BLaER1 (cell line): ENCODE measurements at regions not wholly inside any gene's neighbourhood (a gene's known extent, or its start where the extent isn't known, plus 50 kb on each side); places are given as distances from the start of the nearest gene placed in this dataset.

ENCODE experiments used
- H3K27ac ChIP-seq: shearing (Covaris generic); formaldehyde crosslinking; 2 replicates; pipeline ENCODE4 v1.8.1; 2022
- H3K27me3 ChIP-seq: shearing (Covaris generic); formaldehyde crosslinking; 2 replicates; pipeline ENCODE4 v1.8.1; 2022
- H3K36me3 ChIP-seq: shearing (Covaris generic); formaldehyde crosslinking; 2 replicates; pipeline ENCODE4 v1.8.1; 2022
- H3K4me1 ChIP-seq: shearing (Covaris generic); formaldehyde crosslinking; 2 replicates; pipeline ENCODE4 v1.8.1; 2022
- H3K4me2 ChIP-seq: shearing (Covaris generic); formaldehyde crosslinking; 2 replicates; pipeline ENCODE4 v1.8.1; 2022
- H3K4me3 ChIP-seq: shearing (Covaris generic); formaldehyde crosslinking; 2 replicates; pipeline ENCODE4 v1.8.1; 2022
- H3K9ac ChIP-seq: shearing (Covaris generic); formaldehyde crosslinking; 2 replicates; pipeline ENCODE4 v1.8.1; 2022
- H3K9me3 ChIP-seq: shearing (Covaris generic); formaldehyde crosslinking; 2 replicates; pipeline ENCODE4 v1.8.1; 2022
- H4K20me1 ChIP-seq: shearing (Covaris generic); formaldehyde crosslinking; 2 replicates; pipeline ENCODE4 v1.8.1; 2022
- Cebpa-rat ChIP-seq: shearing (Covaris generic); IDR thresholded peaks from 2 replicates; pipeline ENCODE4 v1.8.1; 2022

DNA sequence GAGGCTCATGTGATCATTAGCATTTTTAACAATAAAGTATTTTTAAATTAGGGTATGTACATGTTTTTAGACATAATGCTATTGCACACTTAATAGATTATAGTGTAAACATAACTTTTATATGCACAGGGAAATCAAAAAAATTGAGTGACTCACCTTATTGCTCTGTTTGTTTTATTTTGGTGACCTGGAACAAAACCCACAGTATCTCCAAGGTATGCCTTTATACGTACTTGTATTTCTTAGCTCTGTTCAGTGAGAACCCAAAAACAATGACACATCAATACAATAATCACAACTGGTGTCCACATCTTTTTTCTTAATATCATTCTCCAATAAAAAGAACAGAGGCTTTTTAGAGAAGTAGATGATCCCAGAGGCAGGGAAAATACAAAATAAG is 112.2 kb downstream of the CYB561 start:
- no peak for TF ChIP-seq Cebpa-rat
- no peak overlapping the region for H3K9ac ChIP-seq
- no peaks in the 10 kb centered on the region for H3K36me3 ChIP-seq

GRCh38 chr17:63335831-63336230 is 110.3 kb downstream of the CYB561 start:
- Histone ChIP-seq H3K27me3 (no peaks in the 10 kb centered on the region), H3K9ac (no peak overlapping the region), H3K4me2 (no peak overlapping the region), H3K27ac (no peak overlapping the region), H3K4me3 (no peak overlapping the region), H4K20me1 (no peaks in the 10 kb centered on the region), H3K36me3 (peaks cover 4% of the 10 kb centered on the region; the same call in 1 of the 2 replicates), H3K4me1 (peaks cover 17% of the 10 kb centered on the region), H3K9me3 (no peaks in the 10 kb centered on the region)
- TF ChIP-seq Cebpa-rat, result no peak

More for the DNA sequence above, 112.2 kb downstream of the CYB561 start:
- Histone ChIP-seq H3K9me3 (no peaks in the 10 kb centered on the region), H3K27ac (no peak overlapping the region), H3K27me3 (no peaks in the 10 kb centered on the region), H3K4me1 (peaks cover 17% of the 10 kb centered on the region), H3K4me3 (no peak overlapping the region), H4K20me1 (no peaks in the 10 kb centered on the region), H3K4me2 (no peak overlapping the region)

DNA sequence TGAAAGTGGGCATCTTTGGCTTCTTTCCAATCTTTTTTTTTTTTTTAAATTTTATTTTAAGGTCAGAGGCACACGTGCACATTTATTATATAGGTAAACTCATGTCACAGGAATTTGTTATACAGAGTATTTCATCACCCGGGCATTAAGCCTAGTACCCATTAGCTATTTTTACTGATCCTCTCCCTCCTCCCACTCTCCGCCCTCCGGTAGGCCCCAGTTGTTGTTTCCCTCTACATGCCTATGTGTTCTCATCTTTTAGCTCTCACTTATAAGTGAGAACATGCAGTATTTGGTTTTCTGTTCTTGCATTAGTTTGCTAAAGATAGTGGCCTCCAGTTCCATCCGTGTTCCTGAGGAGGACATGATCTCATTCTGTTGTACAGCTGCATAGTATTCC is 108.5 kb downstream of the CYB561 start:
- TF ChIP-seq Cebpa-rat, result no peak
- H3K9me3 ChIP-seq, result no peaks in the 10 kb centered on the region
- peaks cover 4% of the 10 kb centered on the region; the same call in 1 of the 2 replicates for H3K36me3 ChIP-seq
- no peak overlapping the region for H3K4me2 ChIP-seq
- H3K9ac ChIP-seq, result no peak overlapping the region
- H3K4me3 ChIP-seq, result no peak overlapping the region
- no peak overlapping the region for H3K27ac ChIP-seq
- peaks cover 17% of the 10 kb centered on the region for H3K4me1 ChIP-seq
- H3K27me3 ChIP-seq, result no peaks in the 10 kb centered on the region
- no peaks in the 10 kb centered on the region for H4K20me1 ChIP-seq

- no peak overlapping the region for H3K4me2 ChIP-seq
- H3K9me3 ChIP-seq, result no peaks in the 10 kb centered on the region
- TF ChIP-seq Cebpa-rat, result no peak
- peaks cover 4% of the 10 kb centered on the region; the same call in 1 of the 2 replicates for H3K36me3 ChIP-seq
- H3K27me3 ChIP-seq, result no peaks in the 10 kb centered on the region
- H3K9ac ChIP-seq, result no peak overlapping the region
- no peaks in the 10 kb centered on the region for H4K20me1 ChIP-seq
- H3K4me1 ChIP-seq, result peaks cover 17% of the 10 kb centered on the region
- H3K27ac ChIP-seq, result no peak overlapping the region
- no peak overlapping the region for H3K4me3 ChIP-seq
Measured at GRCh38 chr17:63338272-63338671, 107.8 kb downstream of the CYB561 start.

- Histone ChIP-seq H3K9ac (no peak overlapping the region), H3K36me3 (peaks cover 8% of the 10 kb centered on the region; the same call in 1 of the 2 replicates), H4K20me1 (no peaks in the 10 kb centered on the region), H3K27ac (no peak overlapping the region), H3K4me1 (peaks cover 9% of the 10 kb centered on the region), H3K4me3 (no peak overlapping the region), H3K27me3 (no peaks in the 10 kb centered on the region), H3K9me3 (no peaks in the 10 kb centered on the region), H3K4me2 (no peak overlapping the region)
- no peak for TF ChIP-seq Cebpa-rat
Measured at GRCh38 chr17:63341276-63341675, 104.8 kb downstream of the CYB561 start.

DNA sequence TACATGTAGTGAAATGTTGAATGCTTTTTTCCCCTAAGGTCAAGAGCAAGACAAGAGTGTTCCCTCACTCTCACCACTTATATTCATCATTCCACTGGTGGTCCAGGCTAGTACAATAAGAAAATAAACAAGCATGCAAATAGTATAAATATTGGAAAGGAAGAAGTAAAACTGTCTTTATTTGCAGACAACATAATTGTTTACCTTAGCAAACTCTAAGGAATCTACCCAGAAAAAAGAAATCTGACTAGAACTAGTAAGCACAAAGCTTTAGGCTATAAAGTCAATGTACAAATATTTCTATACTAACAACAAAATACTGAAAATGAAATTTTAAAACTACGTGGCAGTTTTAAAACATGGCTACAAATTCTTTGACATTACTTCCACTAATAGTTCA is 101.7 kb downstream of the CYB561 start:
- H3K4me2 ChIP-seq, result no peak overlapping the region
- no peak overlapping the region for H3K9ac ChIP-seq
- no peaks in the 10 kb centered on the region for H3K9me3 ChIP-seq
- no peak overlapping the region for H3K27ac ChIP-seq
- H3K27me3 ChIP-seq, result no peaks in the 10 kb centered on the region
- TF ChIP-seq Cebpa-rat, result no peak
- no peaks in the 10 kb centered on the region for H3K4me1 ChIP-seq
- peaks cover 8% of the 10 kb centered on the region; the same call in 1 of the 2 replicates for H3K36me3 ChIP-seq
- H4K20me1 ChIP-seq, result no peaks in the 10 kb centered on the region
- H3K4me3 ChIP-seq, result no peak overlapping the region

DNA sequence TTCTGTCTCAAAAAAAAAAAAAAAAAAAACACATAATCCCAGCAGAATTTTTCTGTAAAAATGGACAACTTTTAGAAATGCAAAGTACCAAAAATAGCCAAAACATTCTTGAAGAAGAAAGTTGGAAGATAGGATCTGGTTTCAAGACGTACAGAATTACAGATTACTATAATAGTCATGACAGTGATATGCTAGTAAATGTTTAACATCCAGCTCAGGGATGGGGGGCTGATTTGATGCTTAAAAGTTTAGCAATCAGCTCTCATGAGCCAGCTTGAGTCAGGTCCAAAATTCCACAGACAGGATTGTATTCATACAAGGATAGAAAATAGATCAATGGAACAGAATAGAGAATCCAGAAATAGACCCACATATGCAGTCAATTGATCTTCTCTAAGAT is 100.5 kb downstream of the CYB561 start:
- no peaks in the 10 kb centered on the region for H3K9me3 ChIP-seq
- H3K27ac ChIP-seq, result no peak overlapping the region
- TF ChIP-seq Cebpa-rat, result no peak
- no peaks in the 10 kb centered on the region for H4K20me1 ChIP-seq
- H3K36me3 ChIP-seq, result peaks cover 4% of the 10 kb centered on the region; the same call in 1 of the 2 replicates
- no peak overlapping the region for H3K9ac ChIP-seq
- no peak overlapping the region for H3K4me3 ChIP-seq
- no peaks in the 10 kb centered on the region for H3K27me3 ChIP-seq
- H3K4me2 ChIP-seq, result no peak overlapping the region
- no peaks in the 10 kb centered on the region for H3K4me1 ChIP-seq

GRCh38 chr17:63347475-63347874 is 98.6 kb downstream of the CYB561 start:
- TF ChIP-seq Cebpa-rat, result no peak
- Histone ChIP-seq H3K36me3 (peaks cover 4% of the 10 kb centered on the region; the same call in 1 of the 2 replicates), H3K9ac (no peak overlapping the region)

DNA sequence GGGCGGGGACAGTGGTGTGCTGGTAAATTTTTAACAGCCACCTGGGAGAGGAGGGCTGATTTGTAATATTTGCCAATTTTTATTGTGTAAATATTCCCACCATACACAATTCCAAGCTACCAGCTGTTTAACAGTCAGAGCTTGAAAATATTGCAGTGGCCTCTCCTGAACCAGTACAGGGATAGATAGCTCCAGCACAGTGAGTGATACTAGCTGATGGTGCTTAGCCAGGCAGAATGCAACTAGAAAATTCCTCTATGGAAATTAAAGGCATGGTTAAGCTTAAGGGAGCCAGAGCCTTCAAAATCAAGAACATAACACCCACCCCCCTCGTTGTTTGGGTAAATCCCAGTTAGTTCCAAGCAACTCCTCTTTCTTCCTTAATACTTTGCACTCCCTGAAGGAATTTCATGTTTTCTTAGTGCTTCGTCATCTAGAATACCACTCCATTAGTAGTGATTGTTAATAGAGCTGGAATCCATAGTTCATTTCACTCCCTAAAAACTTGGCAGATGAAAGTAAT is 96.6 kb downstream of the CYB561 start:
- H3K4me2 ChIP-seq, result no peak overlapping the region

More at GRCh38 chr17:63347475-63347874, 98.6 kb downstream of the CYB561 start:
- Histone ChIP-seq H3K4me2 (no peak overlapping the region), H3K4me3 (no peak overlapping the region), H3K4me1 (no peaks in the 10 kb centered on the region), H3K9me3 (no peaks in the 10 kb centered on the region), H4K20me1 (no peaks in the 10 kb centered on the region), H3K27me3 (no peaks in the 10 kb centered on the region), H3K27ac (no peak overlapping the region)

GRCh38 chr17:63350364-63350763 is 95.7 kb downstream of the CYB561 start:
- Histone ChIP-seq H4K20me1 (no peaks in the 10 kb centered on the region), H3K27me3 (no peaks in the 10 kb centered on the region), H3K4me3 (no peak overlapping the region), H3K36me3 (peaks cover 5% of the 10 kb centered on the region; the same call in 1 of the 2 replicates), H3K9me3 (no peaks in the 10 kb centered on the region), H3K4me1 (no peaks in the 10 kb centered on the region), H3K9ac (no peak overlapping the region), H3K27ac (no peak overlapping the region), H3K4me2 (no peak overlapping the region)
- TF ChIP-seq Cebpa-rat, result no peak

More for the DNA sequence above, 96.6 kb downstream of the CYB561 start:
- TF ChIP-seq Cebpa-rat, result no peak
- Histone ChIP-seq H3K27ac (no peak overlapping the region), H3K27me3 (no peaks in the 10 kb centered on the region), H3K4me1 (no peaks in the 10 kb centered on the region), H3K4me3 (no peak overlapping the region), H3K9ac (no peak overlapping the region), H3K36me3 (no peaks in the 10 kb centered on the region; the same call in 1 of the 2 replicates), H4K20me1 (no peaks in the 10 kb centered on the region), H3K9me3 (no peaks in the 10 kb centered on the region)

- Histone ChIP-seq H3K4me1 (peaks cover 9% of the 10 kb centered on the region), H3K4me2 (no peak overlapping the region), H3K36me3 (peaks cover 5% of the 10 kb centered on the region; the same call in 1 of the 2 replicates), H3K27me3 (no peaks in the 10 kb centered on the region), H3K9ac (no peak overlapping the region), H3K9me3 (no peaks in the 10 kb centered on the region), H3K4me3 (no peak overlapping the region), H3K27ac (no peak overlapping the region), H4K20me1 (no peaks in the 10 kb centered on the region)
- no peak for TF ChIP-seq Cebpa-rat
Measured at GRCh38 chr17:63354256-63354655, 91.8 kb downstream of the CYB561 start.
